ENCODE measurements at regions not wholly inside any gene's neighbourhood (a gene's known extent, or its start where the extent isn't known, plus 50 kb on each side); places are given as distances from the start of the nearest gene placed in this dataset.

- TF ChIP-seq POLR2A (IDR thresholded peaks at IDR 0.05) (no peak), CTCF (IDR thresholded peaks at IDR 0.05) (no peak)
Measured at GRCh38 chr10:10785627-10786026, 232.0 kb upstream of the CELF2 start.
